Suprapubic skin (tissue), 4 donors: ENCODE measurements at regions not wholly inside any gene's neighbourhood (a gene's known extent, or its start where the extent isn't known, plus 50 kb on each side); places are given as distances from the start of the nearest gene placed in this dataset.
"Not testable (repeated sequence)": the region's sequence is repeated elsewhere in the genome, so short reads cannot be mapped to it uniquely, and the experiment has no call there.

ENCODE experiments used
- DNase-seq, 2 donors: peaks; one replicate each; pipeline ENCODE4 v3.0.0-alpha.2; 2019; ENCODE audit warnings: low spot score in 2 of 2
- H3K27ac ChIP-seq: fragments of 200-600 bp; sonication (generic); one replicate; pipeline ENCODE4 v1.5.1; 2019
- H3K27me3 ChIP-seq: fragments of 200-600 bp; sonication (generic); one replicate; pipeline ENCODE4 v1.5.1; 2019
- H3K36me3 ChIP-seq: fragments of 200-600 bp; sonication (generic); one replicate; pipeline ENCODE4 v1.5.1; 2019
- H3K4me1 ChIP-seq: fragments of 200-600 bp; sonication (generic); one replicate; pipeline ENCODE4 v1.5.1; 2019
- H3K4me3 ChIP-seq: fragments of 200-600 bp; sonication (generic); one replicate; pipeline ENCODE4 v1.5.1; 2019; ENCODE audit warnings: mild to moderate bottlenecking
- H3K9me3 ChIP-seq: fragments of 200-600 bp; sonication (generic); one replicate; pipeline ENCODE4 v1.5.1; 2019
- EP300 ChIP-seq: sonication (generic); formaldehyde crosslinking; IDR thresholded peaks from one replicate; pipeline ENCODE4 v1.6.1; 2017; ENCODE audit warnings: antibody characterized with exemption
- POLR2A ChIP-seq, 2 donors: fragments of 450-650 bp; IDR thresholded peaks; one replicate each; pipeline ENCODE4 v1.6.1; 2017; ENCODE audit warnings: antibody characterized with exemption in 2 of 2, mild to moderate bottlenecking in 2 of 2, moderate library complexity in 2 of 2
- POLR2AphosphoS5 ChIP-seq, 3 donors: sonication (generic); formaldehyde crosslinking; IDR thresholded peaks; one replicate each; pipeline ENCODE4 v1.6.1; 2017; ENCODE audit warnings: antibody characterized with exemption in 3 of 3
- whole genome bisulfite sequencing: methylation state at CpG from one replicate; pipeline ENCODE4 v1.1.5; 2018; 5-methylcytosine and 5-hydroxymethylcytosine counted together
- TF ChIP-seq, protein P1 (sequence below), 2 donors: fragments of 200-600 bp in 1 of 2; fragments of 450-650 bp in 1 of 2; sonication (generic) in 1 of 2; IDR thresholded peaks; one replicate each; pipeline ENCODE4 v1.5.1; 2016 to 2019; ENCODE audit warnings: antibody characterized with exemption in 2 of 2, mild to moderate bottlenecking in 1 of 2, moderate library complexity in 1 of 2

DNA sequence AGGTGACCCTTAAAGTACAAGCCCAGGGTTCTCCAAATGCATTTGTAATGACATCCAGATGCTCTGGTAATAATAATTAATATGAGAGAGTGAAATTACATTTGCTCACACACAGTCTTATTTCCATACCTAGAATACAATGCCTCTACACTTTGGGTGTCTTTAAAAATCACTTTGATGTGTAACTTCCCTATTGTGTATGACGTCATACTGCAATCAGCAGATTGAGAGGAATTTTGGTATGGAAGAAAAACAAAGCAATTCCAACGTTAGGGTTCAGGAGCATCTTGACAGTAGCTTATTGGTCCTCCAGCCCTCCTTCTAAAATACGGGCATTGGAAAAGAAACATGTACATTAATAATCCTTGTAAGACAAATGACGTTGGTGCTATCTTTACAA, 670.6 kb upstream of the ZNF385D start:
- no peak overlapping the region for H3K27ac ChIP-seq
- H3K36me3 ChIP-seq = no peaks in the 10 kb centered on the region
- no peaks in the 10 kb centered on the region for H3K4me1 ChIP-seq
- TF ChIP-seq POLR2AphosphoS5 (IDR thresholded peaks at IDR 0.05) (no peak), EP300 (no peak), POLR2A (IDR thresholded peaks at IDR 0.05) (no peak)
- TF ChIP-seq, protein P1, sequence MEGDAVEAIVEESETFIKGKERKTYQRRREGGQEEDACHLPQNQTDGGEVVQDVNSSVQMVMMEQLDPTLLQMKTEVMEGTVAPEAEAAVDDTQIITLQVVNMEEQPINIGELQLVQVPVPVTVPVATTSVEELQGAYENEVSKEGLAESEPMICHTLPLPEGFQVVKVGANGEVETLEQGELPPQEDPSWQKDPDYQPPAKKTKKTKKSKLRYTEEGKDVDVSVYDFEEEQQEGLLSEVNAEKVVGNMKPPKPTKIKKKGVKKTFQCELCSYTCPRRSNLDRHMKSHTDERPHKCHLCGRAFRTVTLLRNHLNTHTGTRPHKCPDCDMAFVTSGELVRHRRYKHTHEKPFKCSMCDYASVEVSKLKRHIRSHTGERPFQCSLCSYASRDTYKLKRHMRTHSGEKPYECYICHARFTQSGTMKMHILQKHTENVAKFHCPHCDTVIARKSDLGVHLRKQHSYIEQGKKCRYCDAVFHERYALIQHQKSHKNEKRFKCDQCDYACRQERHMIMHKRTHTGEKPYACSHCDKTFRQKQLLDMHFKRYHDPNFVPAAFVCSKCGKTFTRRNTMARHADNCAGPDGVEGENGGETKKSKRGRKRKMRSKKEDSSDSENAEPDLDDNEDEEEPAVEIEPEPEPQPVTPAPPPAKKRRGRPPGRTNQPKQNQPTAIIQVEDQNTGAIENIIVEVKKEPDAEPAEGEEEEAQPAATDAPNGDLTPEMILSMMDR (IDR thresholded peaks at IDR 0.05) = no peak
- no peaks in the 10 kb centered on the region for H3K27me3 ChIP-seq
- H3K9me3 ChIP-seq = no peaks in the 10 kb centered on the region
- no peak for DNase-seq
- H3K4me3 ChIP-seq = no peak overlapping the region
- 65% methylated on average over 4 of the region's 4 CpGs for WGBS

DNA sequence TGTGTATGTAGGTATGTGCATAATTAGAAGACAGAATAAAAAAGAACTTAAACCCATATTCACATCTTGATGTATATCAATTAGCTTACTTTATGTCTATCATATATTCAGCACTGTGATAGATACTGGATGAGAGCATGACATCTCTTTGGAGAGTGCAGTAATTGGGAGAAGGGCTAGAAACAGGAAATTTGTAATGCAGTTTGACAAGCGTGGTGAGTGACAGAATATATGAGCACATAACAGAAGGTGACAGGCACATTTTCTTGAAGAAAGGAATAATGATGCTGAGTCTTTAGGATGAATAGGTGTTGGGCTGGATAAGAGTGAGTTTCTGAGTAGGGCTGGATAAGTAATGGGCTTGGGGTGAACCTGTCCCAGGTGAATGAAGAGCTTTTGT, 680.3 kb upstream of the ZNF385D start:
- 81% methylated on average over 1 of the region's 1 CpG for WGBS
- no peaks in the 10 kb centered on the region for H3K9me3 ChIP-seq

DNA sequence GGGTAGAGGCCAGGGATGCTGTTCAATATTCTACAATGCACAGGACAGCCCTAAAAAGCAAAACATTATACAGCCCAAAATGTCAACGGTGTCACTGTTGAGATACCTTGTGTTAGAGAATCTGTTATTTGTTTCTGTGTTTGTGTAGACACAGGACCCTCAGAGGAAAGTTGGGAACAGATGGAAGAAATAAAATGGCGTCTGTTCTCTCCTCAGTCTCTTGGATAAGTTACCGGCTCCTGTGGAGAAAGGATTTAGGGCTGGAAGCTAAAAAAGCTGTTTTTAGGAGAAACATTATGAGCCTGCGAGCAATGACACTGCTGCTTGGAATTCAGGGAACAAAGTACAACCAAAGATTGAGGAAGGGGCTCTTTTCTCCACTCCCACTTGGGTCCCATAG, 688.6 kb upstream of the ZNF385D start:
- DNase-seq = no peak
- Histone ChIP-seq H3K4me3 (no peak overlapping the region), H3K9me3 (no peaks in the 10 kb centered on the region), H3K27me3 (no peaks in the 10 kb centered on the region), H3K36me3 (no peaks in the 10 kb centered on the region), H3K27ac (no peak overlapping the region), H3K4me1 (no peaks in the 10 kb centered on the region)
- WGBS = 80% methylated on average over 4 of the region's 4 CpGs
- TF ChIP-seq EP300 (no peak), POLR2A (IDR thresholded peaks at IDR 0.05) (no peak)

More for the DNA sequence above, 680.3 kb upstream of the ZNF385D start:
- TF ChIP-seq POLR2AphosphoS5 (IDR thresholded peaks at IDR 0.05) (no peak), POLR2A (IDR thresholded peaks at IDR 0.05) (no peak), EP300 (no peak)
- TF ChIP-seq, protein P1 (IDR thresholded peaks at IDR 0.05) = no peak
- H3K27me3 ChIP-seq = no peaks in the 10 kb centered on the region
- H3K4me3 ChIP-seq = no peak overlapping the region
- no peaks in the 10 kb centered on the region for H3K36me3 ChIP-seq
- no peak overlapping the region for H3K27ac ChIP-seq
- no peaks in the 10 kb centered on the region for H3K4me1 ChIP-seq
- no peak for DNase-seq

DNA sequence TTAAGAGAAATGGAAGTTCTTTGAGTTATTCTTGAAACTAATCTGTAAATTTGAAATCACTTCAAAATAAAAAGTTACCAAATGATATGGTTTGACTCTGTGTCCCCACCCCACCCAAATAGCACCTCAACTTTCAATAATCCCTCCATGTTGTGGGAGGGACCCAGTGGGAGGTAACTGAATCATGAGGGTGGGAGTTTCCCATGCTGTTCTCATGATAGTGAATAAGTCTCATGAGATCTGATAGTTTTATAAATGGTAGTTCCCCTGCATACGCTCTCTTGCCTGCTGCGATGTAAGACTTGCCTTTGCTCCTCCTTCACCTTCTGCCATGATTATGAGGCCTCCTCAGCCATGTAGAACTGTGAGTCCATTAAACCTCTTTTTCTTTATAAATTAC, 690.7 kb upstream of the ZNF385D start:
- no peak for DNase-seq
- WGBS = 98% methylated on average over 2 of the region's 2 CpGs
- no peak overlapping the region for H3K4me3 ChIP-seq
- H3K9me3 ChIP-seq = no peaks in the 10 kb centered on the region
- no peaks in the 10 kb centered on the region for H3K36me3 ChIP-seq
- no peaks in the 10 kb centered on the region for H3K4me1 ChIP-seq
- no peaks in the 10 kb centered on the region for H3K27me3 ChIP-seq
- no peak overlapping the region for H3K27ac ChIP-seq
- TF ChIP-seq EP300 (no peak), POLR2A (IDR thresholded peaks at IDR 0.05) (no peak), POLR2AphosphoS5 (IDR thresholded peaks at IDR 0.05) (no peak)
- TF ChIP-seq, protein P1 (IDR thresholded peaks at IDR 0.05) = no peak

DNA sequence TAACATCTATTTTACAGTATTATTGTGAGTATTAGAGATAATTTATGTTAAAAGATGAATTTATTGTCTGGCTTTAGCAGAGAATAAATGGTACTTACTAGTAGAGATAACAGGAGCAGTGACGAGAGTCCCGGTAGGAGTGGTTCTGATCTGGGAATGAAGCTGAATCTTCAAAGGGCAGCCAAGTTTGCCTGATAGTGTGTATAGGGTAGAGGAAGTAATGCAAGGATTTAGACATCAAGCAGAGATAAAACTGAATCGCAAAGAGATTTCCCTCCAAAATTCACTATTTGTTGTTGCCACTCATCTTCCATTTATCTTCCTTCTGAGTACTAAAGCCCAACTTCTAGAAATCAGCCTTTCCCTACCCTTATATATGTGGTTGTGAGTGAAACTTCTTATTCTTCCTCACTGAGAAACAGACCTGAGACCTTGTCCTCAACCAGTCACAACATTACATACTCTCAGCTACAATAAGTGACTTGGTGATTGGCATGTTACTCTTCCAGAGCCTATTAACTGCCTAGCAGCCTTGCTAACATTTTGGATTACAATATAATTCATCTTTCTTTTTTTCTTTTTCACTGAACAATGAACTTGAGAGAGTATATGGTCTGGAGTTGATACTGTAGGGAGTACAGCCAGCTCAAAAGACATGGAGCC, 692.7 kb upstream of the ZNF385D start:
- 88% methylated on average over 3 of the region's 3 CpGs for WGBS
- no peak for DNase-seq
- Histone ChIP-seq H3K4me1 (no peaks in the 10 kb centered on the region), H3K27ac (no peak overlapping the region), H3K4me3 (no peak overlapping the region), H3K27me3 (no peaks in the 10 kb centered on the region), H3K9me3 (no peaks in the 10 kb centered on the region), H3K36me3 (no peaks in the 10 kb centered on the region)
- TF ChIP-seq, protein P1 (IDR thresholded peaks at IDR 0.05) = no peak
- TF ChIP-seq POLR2A (IDR thresholded peaks at IDR 0.05) (no peak), POLR2AphosphoS5 (IDR thresholded peaks at IDR 0.05) (no peak), EP300 (no peak)

DNA sequence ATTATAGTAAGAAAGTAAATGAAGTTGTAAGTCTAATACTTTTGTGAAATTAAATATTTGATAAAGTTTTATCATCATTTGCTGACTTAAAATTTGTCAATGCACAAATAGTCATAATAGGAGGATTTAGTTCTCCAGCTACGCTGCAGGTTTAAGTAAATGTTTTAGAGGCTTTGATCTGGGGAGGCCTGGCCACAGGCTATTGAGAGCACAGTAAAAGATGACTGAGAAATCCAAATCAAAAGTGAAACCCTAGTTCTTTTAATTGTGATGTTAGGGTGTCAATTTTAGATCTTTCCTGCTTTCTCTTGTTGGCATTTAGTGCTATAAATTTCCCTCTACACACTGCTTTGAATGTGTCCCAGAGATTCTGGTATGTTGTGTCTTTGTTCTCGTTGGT, 694.3 kb upstream of the ZNF385D start:
- H3K36me3 ChIP-seq, H3K27ac ChIP-seq, H3K4me1 ChIP-seq, H3K9me3 ChIP-seq, DNase-seq, H3K4me3 ChIP-seq, H3K27me3 ChIP-seq: not testable (repeated sequence)
- WGBS = 57% methylated on average over 2 of the region's 2 CpGs
